MM.1S (cell line): ENCODE measurements at regions not wholly inside any gene's neighbourhood (a gene's known extent, or its start where the extent isn't known, plus 50 kb on each side); places are given as distances from the start of the nearest gene placed in this dataset.

Experiments
- DNase-seq: peaks from one replicate; pipeline ENCODE4 v3.0.0-alpha.2; 2015
- H2AFZ ChIP-seq: fragments of 300-600 bp; sonication (generic); 2 replicates; pipeline ENCODE4 v1.6.0; 2016; ENCODE audit warnings: antibody characterized with exemption, low read length
- H3F3A ChIP-seq: fragments of 300-600 bp; sonication (generic); 2 replicates; pipeline ENCODE4 v1.6.1; 2016; ENCODE audit warnings: mild to moderate bottlenecking, antibody characterized with exemption, low read length, moderate library complexity, mixed read lengths; ENCODE audit not compliant: insufficient read depth
- H3K27ac ChIP-seq: fragments of 300-600 bp; sonication (generic); 2 replicates; pipeline ENCODE4 v1.5.1; 2016; ENCODE audit warnings: mild to moderate bottlenecking, low read length
- H3K27me3 ChIP-seq: fragments of 300-600 bp; sonication (generic); replicated peaks from 2 replicates; pipeline ENCODE4 v1.6.0; 2016; ENCODE audit warnings: low read length; ENCODE audit not compliant: insufficient read depth
- H3K36me3 ChIP-seq: fragments of 300-600 bp; sonication (generic); replicated peaks from 2 replicates; pipeline ENCODE4 v1.6.1; 2016; ENCODE audit warnings: mild to moderate bottlenecking, low read length, mixed read lengths; ENCODE audit not compliant: insufficient read depth
- H3K4me1 ChIP-seq: fragments of 300-600 bp; sonication (generic); 2 replicates; pipeline ENCODE4 v1.6.1; 2016; ENCODE audit warnings: low read length, mixed read lengths
- H3K4me2 ChIP-seq: fragments of 300-600 bp; sonication (generic); 2 replicates; pipeline ENCODE4 v1.6.0; 2016; ENCODE audit warnings: low read depth, low read length
- H3K4me3 ChIP-seq: fragments of 300-600 bp; sonication (generic); 2 replicates; pipeline ENCODE4 v1.5.1; 2016; ENCODE audit warnings: low read length, mixed read lengths
- H3K79me2 ChIP-seq: fragments of 300-600 bp; sonication (generic); 2 replicates; pipeline ENCODE4 v1.6.1; 2016; ENCODE audit warnings: mixed run types, low read length, mixed read lengths
- H3K9ac ChIP-seq: fragments of 300-600 bp; sonication (generic); 2 replicates; pipeline ENCODE4 v1.6.1; 2016; ENCODE audit warnings: low read length, mixed read lengths
- H3K9me2 ChIP-seq: fragments of 300-600 bp; sonication (generic); replicated peaks from 2 replicates; pipeline ENCODE4 v1.6.1; 2016; ENCODE audit warnings: mild to moderate bottlenecking, low read length, mixed read lengths; ENCODE audit not compliant: insufficient read depth
- H3K9me3 ChIP-seq: fragments of 300-600 bp; sonication (generic); replicated peaks from 2 replicates; pipeline ENCODE4 v1.6.1; 2016; ENCODE audit warnings: mild to moderate bottlenecking, low read length, mixed read lengths; ENCODE audit not compliant: insufficient read depth
- H4K20me1 ChIP-seq: fragments of 300-600 bp; sonication (generic); 2 replicates; pipeline ENCODE4 v1.6.1; 2016; ENCODE audit warnings: mild to moderate bottlenecking, low read length, moderate library complexity, mixed read lengths; ENCODE audit not compliant: insufficient read depth
- EZH2 ChIP-seq: fragments of 300-600 bp; sonication (generic); optimal IDR thresholded peaks from 2 replicates; pipeline ENCODE3; 2017; ENCODE audit warnings: low read depth, mild to moderate bottlenecking, antibody characterized with exemption, low read length, mixed read lengths
- EZH2phosphoT487 ChIP-seq: fragments of 300-600 bp; sonication (generic); IDR thresholded peaks from 2 replicates; pipeline ENCODE4 v1.6.1; 2018; ENCODE audit warnings: antibody characterized with exemption, low read length
- TF ChIP-seq, protein P1 (sequence below): fragments of 300-600 bp; sonication (generic); IDR thresholded peaks from 2 replicates; pipeline ENCODE4 v1.5.1; 2016; ENCODE audit warnings: antibody characterized with exemption, low read length, mixed read lengths

DNA sequence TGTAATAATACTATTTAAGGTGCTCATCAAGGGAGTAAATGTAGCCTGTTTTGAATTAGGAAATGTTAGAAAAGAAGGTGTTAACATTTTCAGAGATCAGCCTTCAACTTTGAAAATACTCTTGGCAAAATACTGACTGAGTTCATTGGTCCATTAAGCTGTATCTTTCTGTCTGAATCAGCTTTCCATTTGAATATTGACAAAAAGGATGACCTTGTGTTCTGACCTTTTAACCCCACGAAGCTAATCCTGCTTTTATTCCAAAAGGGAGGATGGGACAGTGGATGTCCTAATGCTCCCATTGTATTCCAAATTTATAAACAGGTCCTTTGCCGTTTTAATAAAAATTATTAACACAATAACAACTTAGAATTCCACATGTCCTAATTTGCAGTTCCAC is 259.7 kb upstream of the NRIP1 start:
- Histone ChIP-seq H3K9me2 (no peaks in the 10 kb centered on the region), H3K9me3 (no peaks in the 10 kb centered on the region), H3K4me1 (no peaks in the 10 kb centered on the region), H3K36me3 (no peaks in the 10 kb centered on the region), H3K4me2 (no peak overlapping the region), H3K79me2 (no peaks in the 10 kb centered on the region), H3F3A (no peaks in the 10 kb centered on the region), H3K27me3 (no peaks in the 10 kb centered on the region), H3K27ac (no peak overlapping the region), H3K9ac (no peak overlapping the region), H3K4me3 (no peak overlapping the region), H2AFZ (no peak overlapping the region), H4K20me1 (no peaks in the 10 kb centered on the region)
- DNase-seq, result no peak
- TF ChIP-seq, protein P1, sequence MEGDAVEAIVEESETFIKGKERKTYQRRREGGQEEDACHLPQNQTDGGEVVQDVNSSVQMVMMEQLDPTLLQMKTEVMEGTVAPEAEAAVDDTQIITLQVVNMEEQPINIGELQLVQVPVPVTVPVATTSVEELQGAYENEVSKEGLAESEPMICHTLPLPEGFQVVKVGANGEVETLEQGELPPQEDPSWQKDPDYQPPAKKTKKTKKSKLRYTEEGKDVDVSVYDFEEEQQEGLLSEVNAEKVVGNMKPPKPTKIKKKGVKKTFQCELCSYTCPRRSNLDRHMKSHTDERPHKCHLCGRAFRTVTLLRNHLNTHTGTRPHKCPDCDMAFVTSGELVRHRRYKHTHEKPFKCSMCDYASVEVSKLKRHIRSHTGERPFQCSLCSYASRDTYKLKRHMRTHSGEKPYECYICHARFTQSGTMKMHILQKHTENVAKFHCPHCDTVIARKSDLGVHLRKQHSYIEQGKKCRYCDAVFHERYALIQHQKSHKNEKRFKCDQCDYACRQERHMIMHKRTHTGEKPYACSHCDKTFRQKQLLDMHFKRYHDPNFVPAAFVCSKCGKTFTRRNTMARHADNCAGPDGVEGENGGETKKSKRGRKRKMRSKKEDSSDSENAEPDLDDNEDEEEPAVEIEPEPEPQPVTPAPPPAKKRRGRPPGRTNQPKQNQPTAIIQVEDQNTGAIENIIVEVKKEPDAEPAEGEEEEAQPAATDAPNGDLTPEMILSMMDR, result no peak
- no peak for TF ChIP-seq EZH2phosphoT487
- no peak for TF ChIP-seq EZH2

DNA sequence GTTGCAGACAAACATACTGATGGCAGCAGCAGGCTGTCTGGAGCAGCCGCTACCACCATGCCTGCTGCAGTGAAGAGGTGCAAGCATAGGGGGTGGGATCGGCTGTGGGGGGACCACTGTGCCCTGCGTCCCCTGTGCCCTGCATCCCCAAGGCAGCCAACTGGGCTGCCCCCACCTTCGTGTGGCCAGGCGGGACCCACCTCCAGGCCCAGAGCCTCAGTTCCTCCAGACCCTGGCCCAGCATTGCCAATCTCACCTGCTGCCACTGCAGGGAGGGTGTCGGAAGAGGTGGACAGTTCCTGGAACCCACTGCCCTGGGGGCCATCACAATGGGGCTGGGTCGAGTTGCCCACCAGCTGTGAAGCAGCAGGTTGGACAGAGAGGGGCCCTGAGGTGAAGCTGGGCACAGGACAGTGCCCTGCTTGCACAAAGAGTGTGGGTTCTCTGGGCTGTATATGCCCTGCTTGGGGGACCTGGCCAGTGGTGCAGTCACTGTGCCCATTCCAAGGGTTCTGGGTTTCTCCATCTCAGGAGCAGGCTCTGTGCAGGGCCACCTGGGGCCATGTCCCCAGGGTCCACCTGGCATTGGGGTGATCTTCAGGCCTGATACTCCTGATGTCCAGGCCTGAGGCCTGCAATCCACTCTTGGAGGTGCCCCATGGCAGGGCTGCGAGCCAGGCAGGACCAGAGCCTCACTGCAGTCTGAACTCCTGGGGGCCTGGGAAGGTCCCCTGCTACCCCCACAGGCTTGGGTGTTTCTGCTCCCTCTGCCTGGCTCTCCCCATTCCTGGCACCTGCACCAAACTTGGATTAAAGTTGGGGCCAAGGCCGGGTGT is 261.4 kb upstream of the NRIP1 start:
- no peaks in the 10 kb centered on the region for H3K27me3 ChIP-seq
- H3K4me3 ChIP-seq, result no peak overlapping the region
- no peaks in the 10 kb centered on the region for H3K4me1 ChIP-seq
- no peak for TF ChIP-seq EZH2
- TF ChIP-seq, protein P1, result no peak
- TF ChIP-seq EZH2phosphoT487, result no peak
- H3K79me2 ChIP-seq, result no peaks in the 10 kb centered on the region
- no peak overlapping the region for H2AFZ ChIP-seq
- no peaks in the 10 kb centered on the region for H3F3A ChIP-seq
- H3K9me2 ChIP-seq, result no peaks in the 10 kb centered on the region
- H3K27ac ChIP-seq, result no peak overlapping the region
- no peak overlapping the region for H3K9ac ChIP-seq
- H3K9me3 ChIP-seq, result no peaks in the 10 kb centered on the region
- no peak for DNase-seq
- H3K36me3 ChIP-seq, result no peaks in the 10 kb centered on the region
- no peaks in the 10 kb centered on the region for H4K20me1 ChIP-seq
- no peak overlapping the region for H3K4me2 ChIP-seq

DNA sequence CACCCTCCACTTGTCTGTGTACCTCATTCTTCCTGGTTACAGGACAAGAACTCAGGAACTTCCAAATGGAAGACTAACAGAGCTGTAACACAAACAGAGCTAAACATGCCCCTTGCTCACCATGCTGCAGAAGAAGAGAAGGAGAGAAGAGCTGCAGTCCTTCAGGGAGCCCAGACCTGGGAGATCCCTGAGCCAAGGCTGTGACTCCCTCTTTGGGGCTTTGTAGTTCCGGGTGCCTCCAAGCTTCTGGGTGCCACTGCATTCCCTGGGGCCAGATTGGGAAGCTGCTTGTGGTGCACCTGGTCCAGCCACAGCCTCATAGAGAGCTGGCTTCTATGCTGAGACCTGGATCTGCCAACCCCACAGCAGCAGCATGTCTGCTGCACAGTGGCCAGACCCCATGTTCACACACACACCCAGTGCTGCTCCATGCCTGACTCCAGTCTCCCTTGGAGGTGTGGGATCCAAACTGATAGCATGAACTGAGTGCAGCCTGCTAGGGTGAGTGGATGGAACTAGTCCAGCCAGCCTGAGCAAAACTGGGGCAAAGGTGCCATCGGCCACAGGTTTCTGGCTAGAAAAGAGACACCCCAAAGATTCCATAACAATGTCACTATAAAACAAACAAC is 263.0 kb upstream of the NRIP1 start:
- TF ChIP-seq, protein P1, result no peak
- no peak for TF ChIP-seq EZH2
- TF ChIP-seq EZH2phosphoT487, result no peak

More for the DNA sequence above, 263.0 kb upstream of the NRIP1 start:
- no peaks in the 10 kb centered on the region for H3K36me3 ChIP-seq
- H3K9me2 ChIP-seq, result no peaks in the 10 kb centered on the region
- no peaks in the 10 kb centered on the region for H3K79me2 ChIP-seq
- H3K4me2 ChIP-seq, result no peak overlapping the region
- no peak overlapping the region for H3K27ac ChIP-seq
- H4K20me1 ChIP-seq, result no peaks in the 10 kb centered on the region
- no peaks in the 10 kb centered on the region for H3F3A ChIP-seq
- DNase-seq, result no peak
- H3K9me3 ChIP-seq, result no peaks in the 10 kb centered on the region
- H3K4me1 ChIP-seq, result no peaks in the 10 kb centered on the region
- no peak overlapping the region for H3K9ac ChIP-seq
- no peak overlapping the region for H2AFZ ChIP-seq
- no peaks in the 10 kb centered on the region for H3K27me3 ChIP-seq
- H3K4me3 ChIP-seq, result no peak overlapping the region
